Osteocyte (in vitro differentiated cells): ENCODE measurements at regions not wholly inside any gene's neighbourhood (a gene's known extent, or its start where the extent isn't known, plus 50 kb on each side); places are given as distances from the start of the nearest gene placed in this dataset.
A peak's percentile ranks its signal among the peaks of the same experiment; 100 is the strongest.

ENCODE experiments used
- DNase-seq: peaks from one replicate; pipeline ENCODE4 v3.0.0; 2021; ENCODE audit warnings: mixed read lengths; ENCODE audit not compliant: unreplicated experiment; ENCODE audit errors: extremely low spot score
- H3K27ac Mint-ChIP-seq: one replicate; pipeline ENCODE4 v1.8.0; 2021; ENCODE audit warnings: mild to moderate bottlenecking, mixed read lengths; ENCODE audit not compliant: unreplicated experiment
- H3K27me3 Mint-ChIP-seq: one replicate; pipeline ENCODE4 v1.8.0; 2021; ENCODE audit warnings: mixed read lengths; ENCODE audit not compliant: unreplicated experiment
- H3K36me3 Mint-ChIP-seq: one replicate; pipeline ENCODE4 v1.8.0; 2021; ENCODE audit warnings: mixed read lengths; ENCODE audit not compliant: unreplicated experiment
- H3K4me1 Mint-ChIP-seq: one replicate; pipeline ENCODE4 v1.8.0; 2021; ENCODE audit warnings: mixed read lengths; ENCODE audit not compliant: unreplicated experiment
- H3K4me3 Mint-ChIP-seq: one replicate; pipeline ENCODE4 v1.8.0; 2021; ENCODE audit warnings: mild to moderate bottlenecking, moderate library complexity, mixed read lengths; ENCODE audit not compliant: unreplicated experiment
- H3K9me3 Mint-ChIP-seq: one replicate; pipeline ENCODE4 v1.8.0; 2021; ENCODE audit warnings: mixed read lengths; ENCODE audit not compliant: unreplicated experiment
- CTCF ChIP-seq: fragments of 200-600 bp; sonication (generic); IDR thresholded peaks from 2 replicates; pipeline ENCODE4 v1.5.0; 2021; ENCODE audit warnings: antibody characterized with exemption, mild to moderate bottlenecking, moderate library complexity

GRCh38 chr1:29669158-29669871 lies 433.0 kb downstream of the PTPRU start:
- no peak overlapping the region for H3K27ac Mint-ChIP-seq
- no peak for TF ChIP-seq CTCF
- H3K27me3 Mint-ChIP-seq = peaks cover 31% of the 10 kb centered on the region
- H3K9me3 Mint-ChIP-seq = no peaks in the 10 kb centered on the region
- DNase-seq = peak; percentile 54
- no peak overlapping the region for H3K4me3 Mint-ChIP-seq
- no peaks in the 10 kb centered on the region for H3K4me1 Mint-ChIP-seq
- no peaks in the 10 kb centered on the region for H3K36me3 Mint-ChIP-seq

- no peak overlapping the region for H3K4me3 Mint-ChIP-seq
- peak; percentile 32 for DNase-seq
- H3K4me1 Mint-ChIP-seq = no peaks in the 10 kb centered on the region
- H3K27ac Mint-ChIP-seq = no peak overlapping the region
- H3K9me3 Mint-ChIP-seq = no peaks in the 10 kb centered on the region
- TF ChIP-seq CTCF = no peak
- peaks cover 31% of the 10 kb centered on the region for H3K27me3 Mint-ChIP-seq
- no peaks in the 10 kb centered on the region for H3K36me3 Mint-ChIP-seq
Observed at GRCh38 chr1:29668551-29669157, 432.3 kb downstream of the PTPRU start.

DNA sequence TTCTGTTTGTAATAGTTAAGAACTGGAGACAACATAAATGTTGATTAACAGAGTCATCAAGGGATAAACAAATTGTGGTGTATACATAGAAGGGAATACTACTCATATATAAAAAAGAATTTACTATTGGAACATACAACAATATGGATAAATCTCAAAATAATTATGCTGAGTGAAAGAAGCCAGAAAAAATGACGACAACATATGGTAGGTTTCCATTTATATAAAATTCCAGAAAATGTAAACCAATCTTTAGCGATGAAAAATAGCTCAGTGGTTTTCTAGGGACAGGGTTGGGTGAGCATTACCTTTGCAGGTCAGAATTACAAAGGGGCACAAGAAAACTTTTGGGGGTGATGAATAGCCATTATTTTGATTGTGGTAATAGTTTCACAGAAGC lies 431.6 kb downstream of the PTPRU start:
- H3K4me1 Mint-ChIP-seq = no peaks in the 10 kb centered on the region
- H3K27ac Mint-ChIP-seq = no peak overlapping the region
- H3K27me3 Mint-ChIP-seq = peaks cover 31% of the 10 kb centered on the region
- H3K9me3 Mint-ChIP-seq = no peaks in the 10 kb centered on the region
- H3K4me3 Mint-ChIP-seq = no peak overlapping the region
- H3K36me3 Mint-ChIP-seq = no peaks in the 10 kb centered on the region
- no peak for TF ChIP-seq CTCF
- DNase-seq = no peak

DNA sequence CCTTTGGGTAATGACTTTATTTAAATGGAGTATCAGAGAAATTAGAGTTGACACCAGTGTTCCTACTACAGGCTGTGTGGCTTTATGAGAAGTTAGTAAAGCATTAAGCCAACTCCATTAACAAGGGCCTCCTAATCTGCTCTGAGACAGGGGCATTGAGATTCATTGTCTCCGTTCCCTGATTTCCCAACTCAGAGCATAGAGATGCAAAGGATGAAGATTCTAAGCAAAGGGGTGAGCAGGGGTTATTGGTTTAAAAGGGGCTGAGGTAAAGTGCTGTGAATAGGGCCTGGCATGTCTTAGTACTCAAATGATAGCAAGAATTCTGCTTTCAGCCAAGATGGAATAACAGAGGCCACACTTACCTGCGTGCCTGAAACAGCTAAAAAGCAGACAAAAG lies 428.4 kb downstream of the PTPRU start:
- no peaks in the 10 kb centered on the region for H3K4me1 Mint-ChIP-seq
- no peak for TF ChIP-seq CTCF
- H3K9me3 Mint-ChIP-seq = peaks cover 17% of the 10 kb centered on the region
- H3K4me3 Mint-ChIP-seq = no peak overlapping the region
- DNase-seq = no peak
- H3K36me3 Mint-ChIP-seq = no peaks in the 10 kb centered on the region
- no peak overlapping the region for H3K27ac Mint-ChIP-seq
- H3K27me3 Mint-ChIP-seq = peaks cover 35% of the 10 kb centered on the region

- peaks cover 6% of the 10 kb centered on the region for H3K27me3 Mint-ChIP-seq
- no peak overlapping the region for H3K27ac Mint-ChIP-seq
- no peak for TF ChIP-seq CTCF
- peaks cover 29% of the 10 kb centered on the region for H3K9me3 Mint-ChIP-seq
- no peak overlapping the region for H3K4me3 Mint-ChIP-seq
- H3K36me3 Mint-ChIP-seq = no peaks in the 10 kb centered on the region
- DNase-seq = no peak
- no peaks in the 10 kb centered on the region for H3K4me1 Mint-ChIP-seq
Observed at GRCh38 chr1:29658688-29659087, 422.4 kb downstream of the PTPRU start.
